ENCODE measurements at regions not wholly inside any gene's neighbourhood (a gene's known extent, or its start where the extent isn't known, plus 50 kb on each side); places are given as distances from the start of the nearest gene placed in this dataset.

DNA sequence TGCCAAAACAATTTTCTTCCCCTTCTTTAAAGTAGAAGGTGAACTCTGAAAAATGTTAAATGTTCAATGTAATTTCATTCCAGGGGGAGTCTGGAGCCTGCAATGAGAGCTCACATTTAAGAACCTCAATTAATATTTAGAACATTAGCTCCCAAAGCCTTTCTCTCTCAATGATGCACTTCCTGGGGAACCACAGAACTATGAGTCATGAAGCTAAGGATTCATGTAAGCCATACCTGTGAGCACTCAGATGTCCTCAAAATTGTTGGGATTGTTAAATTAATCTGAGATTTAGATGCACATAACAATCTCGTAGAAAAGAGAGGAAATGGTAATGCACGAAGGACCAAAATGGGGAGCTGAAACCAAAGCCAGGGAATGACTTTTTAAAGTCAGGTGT is 244.2 kb upstream of the LRIG1 start:
- WGBS, 2 donors: 88 to 98% methylated on average over 2 of the region's 2 CpGs
- Histone ChIP-seq H3K4me1 (no peaks in the 10 kb centered on the region), H3K36me3 (replicated peaks in 1 of 2; ENCODE audit: insufficient read depth in 1 of 2, low read depth in 2 of 2) (no peaks in the 10 kb centered on the region), H3K4me3 (no peak overlapping the region), H3K9me3 (no peaks in the 10 kb centered on the region), H3K27ac (no peak overlapping the region), H3K27me3 (no peaks in the 10 kb centered on the region)
- DNase-seq: no peak
- TF ChIP-seq CTCF (IDR thresholded peaks at IDR 0.05) (no peak), POLR2A (IDR thresholded peaks at IDR 0.05) (no peak)
- ATAC-seq: no peak
- intact Hi-C loops (cut with DNase I): no loop called here

- H3K9me3 ChIP-seq: no peaks in the 10 kb centered on the region
Observed at GRCh38 chr3:66747261-66747660, 246.4 kb upstream of the LRIG1 start.

GRCh38 chr3:66747696-66748095 is 246.9 kb upstream of the LRIG1 start:
- DNase-seq: no peak
- Histone ChIP-seq H3K36me3 (replicated peaks in 1 of 2; ENCODE audit: insufficient read depth in 1 of 2, low read depth in 2 of 2) (no peaks in the 10 kb centered on the region), H3K27me3 (no peaks in the 10 kb centered on the region), H3K4me1 (peaks cover 10% of the 10 kb centered on the region), H3K4me3 (no peak overlapping the region), H3K27ac (no peak overlapping the region), H3K9me3 (no peaks in the 10 kb centered on the region)
- 86 to 90% methylated on average over 4 of the region's 4 CpGs for WGBS, 2 donors
- TF ChIP-seq CTCF (IDR thresholded peaks at IDR 0.05): no peak
- TF ChIP-seq POLR2A (IDR thresholded peaks at IDR 0.05): no peak
- no peak for ATAC-seq
- intact Hi-C loops (cut with DNase I): no loop called here

More at GRCh38 chr3:66747261-66747660, 246.4 kb upstream of the LRIG1 start:
- WGBS, 2 donors: 72 to 90% methylated on average over 6 of the region's 6 CpGs
- intact Hi-C loops (cut with DNase I): no loop called here
- no peak for DNase-seq
- no peak overlapping the region for H3K4me3 ChIP-seq
- TF ChIP-seq CTCF (IDR thresholded peaks at IDR 0.05) (no peak), POLR2A (IDR thresholded peaks at IDR 0.05) (no peak)
- ATAC-seq: no peak
- H3K4me1 ChIP-seq: peaks cover 10% of the 10 kb centered on the region
- H3K36me3 ChIP-seq (replicated peaks in 1 of 2; ENCODE audit: insufficient read depth in 1 of 2, low read depth in 2 of 2): no peaks in the 10 kb centered on the region
- no peak overlapping the region for H3K27ac ChIP-seq
- no peaks in the 10 kb centered on the region for H3K27me3 ChIP-seq

- DNase-seq (no peak), ATAC-seq (no peak)
- WGBS, 2 donors: 50 to 81% methylated on average over 2 of the region's 2 CpGs
- Histone ChIP-seq H3K27me3 (no peaks in the 10 kb centered on the region), H3K9me3 (no peaks in the 10 kb centered on the region), H3K36me3 (replicated peaks in 1 of 2; ENCODE audit: insufficient read depth in 1 of 2, low read depth in 2 of 2) (no peaks in the 10 kb centered on the region), H3K27ac (no peak overlapping the region), H3K4me3 (no peak overlapping the region), H3K4me1 (peaks cover 14% of the 10 kb centered on the region)
- intact Hi-C loops (cut with DNase I): no loop called here
- TF ChIP-seq CTCF (IDR thresholded peaks at IDR 0.05) (no peak), POLR2A (IDR thresholded peaks at IDR 0.05) (no peak)
Observed at GRCh38 chr3:66748175-66748876, 247.5 kb upstream of the LRIG1 start.

- Histone ChIP-seq H3K9me3 (no peaks in the 10 kb centered on the region), H3K4me3 (no peak overlapping the region), H3K27ac (no peak overlapping the region), H3K4me1 (peaks cover 25% of the 10 kb centered on the region), H3K27me3 (no peaks in the 10 kb centered on the region), H3K36me3 (replicated peaks in 1 of 2; ENCODE audit: insufficient read depth in 1 of 2, low read depth in 2 of 2) (no peaks in the 10 kb centered on the region)
- WGBS, 2 donors: 96 to 99% methylated on average over 3 of the region's 3 CpGs
- DNase-seq (no peak), ATAC-seq (no peak)
- intact Hi-C loops (cut with DNase I): no loop called here
- no peak for TF ChIP-seq POLR2A (IDR thresholded peaks at IDR 0.05)
- TF ChIP-seq CTCF (IDR thresholded peaks at IDR 0.05): no peak
Observed at GRCh38 chr3:66751842-66752241, 246.3 kb upstream of the KBTBD8 start.
